EL (cell line): ENCODE measurements at regions not wholly inside any gene's neighbourhood (a gene's known extent, or its start where the extent isn't known, plus 50 kb on each side); places are given as distances from the start of the nearest gene placed in this dataset.

Experiments
- DNase-seq: peaks from one replicate; pipeline ENCODE4 v3.0.0-alpha.2; 2016

DNA sequence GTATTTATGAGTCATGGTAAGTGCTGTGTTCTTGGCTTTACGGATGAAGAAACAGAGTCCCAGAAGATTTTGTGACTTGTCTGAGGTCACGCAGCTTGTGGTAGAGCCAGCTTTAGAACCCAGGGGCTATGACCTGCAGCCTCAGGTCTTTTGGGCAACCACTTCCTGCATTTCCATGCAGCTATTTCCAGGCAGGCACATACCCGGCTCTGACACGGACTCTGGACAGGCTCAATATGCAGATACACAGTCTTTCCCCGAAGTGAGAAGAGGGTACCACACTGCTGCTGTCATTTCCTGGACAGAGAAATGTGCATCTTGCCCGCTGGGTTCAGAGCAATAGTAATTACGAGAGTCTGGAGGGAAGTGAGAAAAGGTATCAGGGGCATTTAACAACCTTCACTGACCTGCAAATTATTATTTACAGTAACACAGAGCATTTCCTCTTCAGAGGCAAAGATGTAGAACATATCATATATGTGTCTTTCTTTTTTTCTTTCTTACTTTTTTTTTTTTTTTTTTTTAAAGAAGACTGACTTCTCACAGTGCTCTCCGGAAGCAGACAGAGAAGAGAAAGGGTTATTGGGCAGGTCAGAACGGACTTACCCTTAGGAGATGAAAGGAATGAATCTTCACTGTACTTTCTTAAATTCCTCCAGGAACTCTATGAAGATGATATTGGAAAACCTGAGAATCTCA is 185.1 kb downstream of the CLIC5 start:
- peak; percentile 52 for DNase-seq

DNA sequence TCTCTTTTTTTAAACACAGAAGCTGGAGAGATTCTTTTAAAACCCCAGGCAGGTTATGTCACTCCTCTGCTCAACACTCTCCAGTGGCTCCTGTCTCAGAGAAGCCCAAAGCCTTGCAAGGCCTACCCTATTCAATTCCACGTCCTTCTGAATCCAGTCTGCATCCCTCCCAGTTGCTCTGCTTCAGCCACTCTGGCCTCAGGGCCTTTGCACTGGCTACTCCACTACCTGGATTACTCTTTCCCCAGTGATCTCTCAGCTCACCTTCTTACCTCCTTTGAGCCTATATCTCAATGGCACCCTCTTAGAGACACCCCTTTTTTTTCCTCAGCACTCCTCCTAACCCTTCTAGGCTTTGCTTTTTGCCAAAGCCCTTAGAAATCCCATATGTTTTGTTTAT is 185.8 kb downstream of the CLIC5 start:
- DNase-seq: no peak

- DNase-seq: no peak
These were observed 187.6 kb downstream of the CLIC5 start for GRCh38 chr6:45827952-45828530.

- DNase-seq: no peak
These were observed 192.8 kb downstream of the CLIC5 start for GRCh38 chr6:45822873-45823272.

DNA sequence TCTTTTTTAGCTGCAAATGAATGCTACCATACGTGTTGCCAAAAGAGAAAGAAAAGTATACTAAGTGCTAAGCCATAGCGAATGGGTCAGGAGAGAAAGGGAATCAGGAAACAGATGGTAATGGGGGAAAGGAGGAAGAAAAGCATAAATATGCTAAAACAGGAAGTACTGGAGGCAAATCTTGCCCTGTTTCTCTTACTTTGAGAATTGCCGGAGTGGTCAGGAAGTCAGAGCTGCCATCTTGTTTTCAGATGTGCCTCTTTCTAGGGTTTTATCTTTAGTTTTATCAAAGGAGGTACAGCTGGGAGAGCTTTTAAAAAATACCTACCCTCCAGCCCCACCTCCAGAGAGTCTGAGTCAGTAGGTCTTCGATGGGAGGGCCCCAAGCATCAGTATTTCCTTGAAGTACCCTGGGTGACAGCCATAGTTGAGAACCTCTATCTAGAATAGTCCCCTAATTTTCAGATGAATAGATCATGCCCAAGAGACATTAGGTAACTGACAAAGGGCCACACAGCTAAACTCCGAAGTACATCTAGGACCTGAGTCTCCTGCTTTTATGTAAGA is 193.3 kb downstream of the CLIC5 start:
- no peak for DNase-seq

- no peak for DNase-seq
These were observed 197.0 kb downstream of the CLIC5 start for GRCh38 chr6:45818655-45819054.

- DNase-seq: peak; percentile 47
These were observed 198.9 kb downstream of the CLIC5 start for GRCh38 chr6:45816674-45817297.

- no peak for DNase-seq
These were observed 200.1 kb downstream of the CLIC5 start for GRCh38 chr6:45815466-45816125.

- DNase-seq: no peak
These were observed 200.9 kb downstream of the CLIC5 start for GRCh38 chr6:45814772-45815171.

DNA sequence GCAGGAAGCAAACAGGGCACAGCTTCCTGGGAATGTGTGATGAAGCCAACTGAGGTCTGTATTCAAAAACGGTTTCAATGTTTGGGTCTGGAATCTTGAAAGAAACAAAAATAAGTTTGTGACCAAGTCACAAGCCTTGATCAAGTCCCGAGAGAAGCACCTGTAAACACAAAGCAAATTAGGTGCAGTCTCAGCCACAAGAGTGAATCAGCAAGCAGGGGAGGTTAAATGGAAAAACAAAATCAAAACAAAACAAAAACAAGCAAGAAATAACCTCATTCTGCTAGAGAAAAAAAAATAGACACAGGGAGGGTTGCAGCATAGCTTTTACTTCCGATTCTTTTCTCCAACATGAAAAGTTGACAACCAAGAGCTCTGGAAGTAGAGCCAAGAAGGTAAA is 201.7 kb downstream of the CLIC5 start:
- no peak for DNase-seq

GRCh38 chr6:45812922-45813321 is 202.7 kb downstream of the CLIC5 start:
- DNase-seq: no peak

DNA sequence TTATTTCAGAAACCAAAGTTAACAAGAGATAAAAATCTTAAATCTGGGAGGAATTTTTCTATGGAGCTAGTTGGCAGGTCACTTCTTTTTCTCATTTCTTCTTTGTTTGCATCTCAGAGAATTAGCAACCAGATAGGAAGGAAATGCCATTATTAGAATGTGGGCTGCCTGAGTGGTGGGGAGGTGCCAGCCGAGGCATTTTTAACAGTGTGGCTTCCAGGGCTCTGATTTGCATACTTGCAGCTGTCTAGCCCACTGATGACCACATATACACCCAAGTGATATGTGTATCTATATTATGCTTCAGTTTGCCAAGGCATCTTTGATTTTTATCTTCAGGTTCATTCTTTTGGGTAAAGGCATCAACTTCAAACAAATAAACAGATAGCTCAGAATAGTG is 206.7 kb downstream of the CLIC5 start:
- DNase-seq: no peak

DNA sequence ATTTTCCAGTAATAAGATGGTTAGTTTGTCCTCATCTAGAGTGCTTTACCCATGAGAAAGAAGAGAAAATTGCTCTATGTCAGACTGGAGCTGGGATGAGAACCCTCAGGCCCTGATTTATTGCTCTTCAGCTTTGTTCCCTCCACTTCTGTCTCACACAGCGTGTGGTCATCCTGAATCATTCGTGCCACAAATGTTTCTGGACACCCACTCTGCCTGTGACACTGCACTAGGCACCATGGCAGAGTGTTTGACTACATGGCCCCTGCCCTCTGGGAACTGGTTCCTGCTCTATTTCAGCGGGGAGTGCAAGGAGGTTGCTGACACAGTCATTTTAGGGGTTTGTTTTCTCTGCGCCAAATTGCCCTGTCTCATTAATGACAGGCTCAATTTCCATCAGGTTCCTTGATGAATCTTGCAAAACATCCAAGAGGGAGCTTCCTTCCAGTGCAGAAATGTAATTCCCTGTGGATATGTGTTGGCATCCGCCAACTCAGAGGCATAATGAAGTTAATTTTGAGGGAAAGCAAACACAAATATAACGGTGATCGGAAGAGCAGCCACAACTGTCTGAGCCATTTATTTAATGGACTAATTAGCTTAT is 207.5 kb downstream of the CLIC5 start:
- no peak for DNase-seq

- DNase-seq: no peak
These were observed 208.2 kb downstream of the CLIC5 start for GRCh38 chr6:45807311-45808041.

GRCh38 chr6:45806172-45806571 is 209.5 kb downstream of the CLIC5 start:
- DNase-seq: no peak

DNA sequence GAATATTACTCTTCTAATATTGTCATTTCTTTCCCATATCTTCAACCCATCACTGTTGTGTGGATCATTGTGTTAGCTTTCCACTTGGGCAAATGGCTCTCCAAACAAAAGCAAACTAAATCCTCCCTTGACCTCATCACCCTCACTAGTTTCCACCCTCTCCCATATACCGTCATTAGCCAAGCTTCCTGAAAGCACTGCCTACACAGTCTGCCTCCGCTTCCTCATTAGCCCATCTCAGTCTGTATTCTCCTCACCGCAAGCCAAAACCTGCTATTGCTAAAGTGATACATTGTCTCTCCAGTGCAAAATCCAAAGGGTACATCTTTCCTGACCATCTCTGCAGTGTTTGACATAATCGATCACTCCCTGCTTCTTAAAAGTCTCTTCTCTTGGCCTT is 212.6 kb downstream of the CLIC5 start:
- DNase-seq: no peak

DNA sequence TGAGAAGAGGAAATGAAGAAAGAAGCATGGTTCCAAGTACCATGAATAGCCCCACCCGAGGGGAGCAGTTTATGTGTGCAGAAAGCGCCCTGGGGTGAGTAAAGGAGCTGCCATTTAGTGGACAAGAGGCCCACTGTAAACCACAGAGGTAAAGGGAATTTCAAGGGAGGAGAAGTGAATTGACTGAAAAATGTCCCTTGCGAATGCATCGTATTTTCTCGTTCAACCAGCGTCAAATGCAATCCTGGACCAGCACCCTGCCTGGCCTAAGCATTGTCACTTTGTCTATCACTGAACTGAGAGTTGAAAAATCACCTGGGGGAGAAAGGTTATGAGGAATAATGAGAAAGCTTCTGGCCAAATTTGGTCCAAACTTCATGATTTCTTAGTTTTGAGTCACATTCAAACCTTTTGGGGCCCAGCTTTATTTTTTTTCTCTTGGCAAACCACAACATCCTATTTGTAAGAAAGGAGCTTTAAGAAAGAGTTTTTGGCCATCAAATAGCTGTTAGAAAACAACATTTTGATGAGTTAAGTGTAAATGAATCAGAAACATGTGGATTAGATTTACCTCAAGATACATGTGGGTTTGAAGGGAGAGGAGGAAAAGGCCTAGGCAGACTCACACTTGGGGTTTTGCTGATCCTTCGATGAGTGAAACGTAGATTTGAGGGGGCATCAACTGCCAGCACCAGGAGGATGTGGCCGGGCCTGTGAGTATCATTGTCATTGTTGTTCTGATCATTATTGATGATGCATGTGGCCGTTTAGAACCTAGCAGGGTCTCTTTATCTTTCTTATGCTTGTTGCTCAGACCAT is 214.0 kb downstream of the CLIC5 start:
- no peak for DNase-seq

DNA sequence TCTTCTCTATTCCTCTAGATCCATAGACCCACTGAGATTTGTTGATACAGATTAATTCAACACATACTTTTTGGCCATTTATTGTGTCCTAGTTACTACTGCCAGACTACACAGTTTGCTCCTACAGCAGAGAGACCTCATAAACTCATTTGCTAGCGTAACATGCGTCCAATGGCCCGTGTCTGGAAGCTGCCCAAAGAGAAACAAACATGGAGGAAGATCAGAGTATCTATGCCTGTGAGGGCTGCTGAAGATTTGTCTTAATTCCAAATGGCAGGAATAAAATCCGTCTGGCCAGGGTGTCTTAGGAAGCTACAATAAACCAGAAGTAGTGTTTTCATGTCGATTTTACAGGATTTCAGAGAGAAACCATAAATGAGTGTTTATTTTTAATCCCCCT is 214.7 kb downstream of the CLIC5 start:
- DNase-seq: no peak

DNA sequence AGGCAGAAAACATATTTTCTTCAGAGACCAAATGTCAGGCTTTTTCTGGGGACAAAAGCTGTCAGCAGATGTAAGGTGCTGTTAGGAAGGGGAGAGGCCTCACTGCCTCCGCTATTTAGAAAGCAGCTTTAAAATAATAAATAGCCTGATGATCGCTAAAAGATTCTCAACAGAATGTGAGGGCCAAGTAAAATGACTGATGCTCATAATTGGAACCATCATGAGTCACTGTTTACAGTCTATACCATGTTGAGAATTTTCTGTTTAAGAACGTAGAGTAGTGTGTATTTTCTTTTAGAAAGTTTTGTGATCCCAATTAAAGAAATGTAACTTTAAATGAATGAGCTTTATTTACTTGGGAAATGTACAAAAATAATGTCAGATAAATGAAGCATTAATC is 220.0 kb downstream of the CLIC5 start:
- DNase-seq: no peak

GRCh38 chr6:45794465-45794864 is 221.2 kb downstream of the CLIC5 start:
- no peak for DNase-seq
